ENCODE measurements at regions not wholly inside any gene's neighbourhood (a gene's known extent, or its start where the extent isn't known, plus 50 kb on each side); places are given as distances from the start of the nearest gene placed in this dataset.

GRCh38 chr2:239789711-239790110 lies 235.4 kb downstream of the NDUFA10 start:
- Mint-ChIP-seq H3K9me3 (peaks cover 6% of the 10 kb centered on the region), H3K27me3 (ENCODE audit: insufficient read depth, low read depth, poor library complexity) (peaks cover 13% of the 10 kb centered on the region), H3K36me3 (ENCODE audit: low read depth) (no peaks in the 10 kb centered on the region), H3K4me3 (no peak overlapping the region), H3K27ac (no peak overlapping the region), H3K4me1 (0 out of 3 replicates have a peak, but pooled peaks cover 2% of the 10 kb centered on the region)
- DNase-seq (ENCODE audit: low spot score) (no peak), ATAC-seq (no peak)
- Histone ChIP-seq H3K4me1 (ENCODE audit: insufficient read depth) (no peaks in the 10 kb centered on the region), H3K36me3 (ENCODE audit: insufficient read depth) (no peaks in the 10 kb centered on the region), H3K79me2 (replicated peaks; ENCODE audit: insufficient read depth) (no peaks in the 10 kb centered on the region), H2AFZ (no peak overlapping the region), H3K4me3 (no peak overlapping the region), H3K4me2 (no peak overlapping the region), H3K27ac (ENCODE audit: low read depth) (no peak overlapping the region), H3K27me3 (ENCODE audit: insufficient read depth) (no peaks in the 10 kb centered on the region), H3K9me2 (ENCODE audit: insufficient read depth) (no peaks in the 10 kb centered on the region), H3F3A (replicated peaks; ENCODE audit: low read depth) (no peaks in the 10 kb centered on the region), H4K20me1 (replicated peaks; ENCODE audit: insufficient read depth) (no peaks in the 10 kb centered on the region)
- no peak for TF ChIP-seq POLR2AphosphoS5 (IDR thresholded peaks at IDR 0.05; ENCODE audit: low read depth)

GRCh38 chr2:239788576-239789098 lies 236.5 kb downstream of the NDUFA10 start:
- H3K4me1 ChIP-seq (ENCODE audit: insufficient read depth): no peaks in the 10 kb centered on the region
- H3K27ac ChIP-seq (ENCODE audit: low read depth): no peak overlapping the region
- no peak for ATAC-seq
- Mint-ChIP-seq H3K36me3 (ENCODE audit: low read depth) (no peaks in the 10 kb centered on the region), H3K4me3 (no peak overlapping the region), H3K9me3 (peaks cover 6% of the 10 kb centered on the region), H3K4me1 (0 out of 3 replicates have a peak, but pooled peaks cover 2% of the 10 kb centered on the region), H3K27me3 (ENCODE audit: insufficient read depth, low read depth, poor library complexity) (peaks cover 15% of the 10 kb centered on the region), H3K27ac (no peak overlapping the region; the same call in 1 of the 2 replicates)
- no peaks in the 10 kb centered on the region for H3K79me2 ChIP-seq (replicated peaks; ENCODE audit: insufficient read depth)
- TF ChIP-seq CTCF (conservative IDR thresholded peaks at IDR 0.05; ENCODE audit: low read depth in 2 of 2): no peak
- TF ChIP-seq ZNF331 (CRISPR knock-in tag; IDR thresholded peaks at IDR 0.05; ENCODE audit: low read depth): no peak
- no peak for TF ChIP-seq EZH2 (IDR thresholded peaks at IDR 0.05; ENCODE audit: low read depth, unreplicated experiment)
- TF ChIP-seq EZH2phosphoT487 (IDR thresholded peaks at IDR 0.05; ENCODE audit: unreplicated experiment): no peak
- no peak for TF ChIP-seq NANOG (IDR thresholded peaks at IDR 0.05; ENCODE audit: borderline replicate concordance)
- TF ChIP-seq REST (IDR thresholded peaks at IDR 0.05; ENCODE audit: unreplicated experiment): no peak
- TF ChIP-seq JUNB (IDR thresholded peaks at IDR 0.05; ENCODE audit: unreplicated experiment): no peak
- TF ChIP-seq POLR2AphosphoS5 (IDR thresholded peaks at IDR 0.05; ENCODE audit: low read depth): no peak
- H3K4me3 ChIP-seq: no peak overlapping the region
- no peak overlapping the region for H2AFZ ChIP-seq
- no peaks in the 10 kb centered on the region for H3K27me3 ChIP-seq (ENCODE audit: insufficient read depth)
- H3K4me2 ChIP-seq: no peak overlapping the region
- no peak for DNase-seq (ENCODE audit: low spot score)
- H3K9me2 ChIP-seq (ENCODE audit: insufficient read depth): no peaks in the 10 kb centered on the region
- no peaks in the 10 kb centered on the region for H4K20me1 ChIP-seq (replicated peaks; ENCODE audit: insufficient read depth)
- no peaks in the 10 kb centered on the region for H3F3A ChIP-seq (replicated peaks; ENCODE audit: low read depth)
- no peaks in the 10 kb centered on the region for H3K36me3 ChIP-seq (ENCODE audit: insufficient read depth)
